Spinal cord (tissue), 9 donors: ENCODE measurements at regions not wholly inside any gene's neighbourhood (a gene's known extent, or its start where the extent isn't known, plus 50 kb on each side); places are given as distances from the start of the nearest gene placed in this dataset.
"Not testable (repeated sequence)": the region's sequence is repeated elsewhere in the genome, so short reads cannot be mapped to it uniquely, and the experiment has no call there.

ENCODE experiments used
- DNase-seq, 6 donors: peaks; one replicate each; pipeline versions ENCODE4 v3.0.0 to v3.0.0-alpha.2; 2013 to 2015; ENCODE audit warnings: low spot score in 6 of 6, low read depth in 4 of 6
- H3K27ac ChIP-seq: one replicate; pipeline ENCODE4 v1.5.1; 2013; ENCODE audit warnings: low read depth, low read length, control low read depth
- H3K27me3 ChIP-seq: one replicate; pipeline ENCODE4 v1.6.1; 2013; ENCODE audit warnings: low read length; ENCODE audit not compliant: control insufficient read depth, insufficient read depth
- H3K36me3 ChIP-seq: one replicate; pipeline ENCODE4 v1.6.1; 2013; ENCODE audit warnings: low read length; ENCODE audit not compliant: control insufficient read depth, insufficient read depth
- H3K4me1 ChIP-seq: one replicate; pipeline ENCODE4 v1.6.1; 2013; ENCODE audit warnings: low read length; ENCODE audit not compliant: control insufficient read depth, insufficient read depth
- H3K4me3 ChIP-seq: one replicate; pipeline ENCODE4 v1.5.1; 2013; ENCODE audit warnings: low read depth, low read length, control low read depth
- H3K9me3 ChIP-seq: one replicate; pipeline ENCODE4 v1.6.1; 2013; ENCODE audit warnings: low read length; ENCODE audit not compliant: control insufficient read depth, insufficient read depth
- WGBS: methylation state at CpG from one replicate; pipeline ENCODE4 v1.1.5; 2013; ENCODE audit warnings: missing lambda C conversion rate; ENCODE audit not compliant: insufficient coverage; 5-methylcytosine and 5-hydroxymethylcytosine counted together
- donor health status: healthy.

- Histone ChIP-seq H3K9me3 (no peaks in the 10 kb centered on the region), H3K36me3 (no peaks in the 10 kb centered on the region), H3K27me3 (no peaks in the 10 kb centered on the region), H3K27ac (no peak overlapping the region), H3K4me3 (no peak overlapping the region), H3K4me1 (peaks cover 23% of the 10 kb centered on the region)
- 86% methylated on average over 25 of the region's 25 CpGs for WGBS
- no peak for DNase-seq
Observed at GRCh38 chr16:88329726-88330700, 52.7 kb upstream of the ZNF469 start.

DNA sequence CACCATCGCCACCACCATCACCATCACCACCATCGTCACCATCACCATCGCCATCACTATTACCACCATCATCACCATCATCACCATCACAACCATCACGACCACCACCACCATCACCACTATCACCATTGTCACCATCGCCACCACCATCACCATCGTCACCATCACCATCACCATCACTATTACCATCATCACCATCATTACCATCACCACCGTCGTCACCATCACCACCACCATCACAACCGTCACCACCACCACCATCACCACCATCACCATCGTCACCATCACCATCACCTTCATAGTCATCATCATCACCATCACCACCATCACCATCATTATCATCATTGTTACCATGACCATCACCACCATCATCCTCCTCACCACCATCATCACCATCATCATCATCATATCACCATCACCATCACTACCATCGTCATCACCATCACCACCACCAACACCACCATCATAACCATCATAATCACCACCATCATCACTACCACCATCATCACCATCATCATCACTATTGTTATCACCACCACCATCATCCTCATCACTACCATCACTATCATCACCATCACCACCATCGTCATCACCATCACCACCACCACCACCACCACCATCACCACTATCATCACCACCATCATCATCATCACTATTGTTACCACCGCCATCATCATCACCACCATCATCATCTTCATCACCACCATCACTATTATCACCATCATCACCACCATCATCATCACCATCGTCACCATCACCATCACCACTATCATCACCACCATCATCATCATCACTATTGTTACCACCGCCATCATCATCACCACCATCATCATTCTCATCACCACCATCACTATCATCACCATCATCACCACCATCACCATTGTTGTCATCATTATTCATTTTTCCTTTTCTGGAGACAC lies 51.5 kb upstream of the ZNF469 start:
- Histone ChIP-seq H3K4me1 (peaks cover 29% of the 10 kb centered on the region), H3K27me3 (no peaks in the 10 kb centered on the region), H3K36me3 (no peaks in the 10 kb centered on the region), H3K4me3 (no peak overlapping the region), H3K27ac (no peak overlapping the region), H3K9me3 (no peaks in the 10 kb centered on the region)
- no peak for DNase-seq
- 96% methylated on average over 15 of the region's 15 CpGs for WGBS

DNA sequence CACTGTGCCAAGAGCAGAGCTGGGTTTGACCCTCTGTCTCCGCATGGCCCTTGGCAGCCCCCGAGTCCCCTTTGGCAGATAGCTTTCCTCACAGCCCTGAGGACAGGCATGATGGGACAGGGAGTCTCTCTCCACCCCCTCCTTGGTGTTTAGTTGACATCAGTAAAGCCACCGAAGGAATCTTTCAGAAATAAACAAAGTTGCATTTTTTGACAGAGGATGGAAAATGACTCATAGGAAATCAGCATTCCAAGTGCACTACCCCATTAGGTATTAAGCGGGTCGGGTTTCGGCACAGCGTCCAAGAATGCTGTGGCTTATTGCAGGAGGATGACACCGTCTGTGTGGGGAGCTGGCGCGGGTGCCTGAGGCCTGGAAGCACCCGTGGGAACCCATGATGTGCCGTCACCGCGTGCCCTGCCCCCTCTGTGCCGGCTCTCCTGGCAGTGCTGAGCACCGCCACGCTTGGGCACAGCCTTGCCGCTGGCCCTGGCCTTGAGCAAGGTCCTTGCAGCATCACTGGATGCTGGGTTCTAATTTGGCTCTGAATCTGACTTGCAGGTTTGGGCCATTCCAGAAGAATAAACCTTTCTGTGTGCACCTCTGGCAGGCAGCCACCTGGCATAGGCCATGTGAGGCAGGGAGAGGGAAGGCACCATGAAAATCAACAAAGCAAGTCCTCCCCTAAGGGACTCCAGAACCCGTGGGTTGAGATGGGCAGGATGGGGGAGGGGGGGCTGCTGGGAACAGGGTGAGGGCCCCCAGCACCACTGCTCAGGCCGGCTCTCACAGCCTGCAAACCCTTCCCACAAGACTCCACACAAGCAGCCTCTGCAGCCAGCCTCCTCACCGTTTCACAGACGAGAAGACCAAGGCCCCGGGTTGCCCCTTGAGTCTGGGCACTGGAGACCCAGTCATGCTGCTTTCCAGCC lies 50.5 kb upstream of the ZNF469 start:
- H3K4me3 ChIP-seq = no peak overlapping the region
- no peaks in the 10 kb centered on the region for H3K36me3 ChIP-seq
- H3K9me3 ChIP-seq = no peaks in the 10 kb centered on the region
- H3K4me1 ChIP-seq = peaks cover 26% of the 10 kb centered on the region
- no peak overlapping the region for H3K27ac ChIP-seq
- WGBS = 68% methylated on average over 21 of the region's 23 CpGs
- DNase-seq = peak in 2 of 6 donors; percentile 22 to 29
- no peaks in the 10 kb centered on the region for H3K27me3 ChIP-seq

GRCh38 chr16:88332921-88333825 lies 49.6 kb upstream of the ZNF469 start:
- H3K27ac ChIP-seq, H3K27me3 ChIP-seq, H3K9me3 ChIP-seq, DNase-seq, H3K36me3 ChIP-seq, H3K4me3 ChIP-seq: not testable (repeated sequence)
- H3K4me1 ChIP-seq = peaks cover 26% of the 10 kb centered on the region
- 80% methylated on average over 9 of the region's 33 CpGs for WGBS
